ENCODE measurements at regions not wholly inside any gene's neighbourhood (a gene's known extent, or its start where the extent isn't known, plus 50 kb on each side); places are given as distances from the start of the nearest gene placed in this dataset.

DNA sequence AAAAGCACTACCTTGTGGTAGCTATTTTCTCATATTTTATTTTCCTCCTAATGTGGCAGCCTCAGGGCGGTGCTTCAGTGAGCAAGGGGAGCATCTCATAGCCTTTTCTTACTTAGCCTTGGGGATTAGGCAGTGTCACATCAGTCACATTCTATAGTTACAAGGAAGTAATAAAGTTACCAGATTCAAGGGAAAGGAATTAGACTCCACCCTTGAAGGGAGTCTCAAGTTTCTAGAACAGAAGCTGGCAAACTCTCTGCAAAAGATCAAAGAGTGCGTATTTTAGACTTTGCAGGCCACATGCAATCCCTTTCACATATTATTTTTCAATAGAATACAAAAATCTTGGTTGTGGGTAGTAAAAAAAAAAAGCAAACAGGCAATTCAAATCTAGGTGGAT is 350.4 kb downstream of the AMY1C start:
- TF ChIP-seq, protein P1, sequence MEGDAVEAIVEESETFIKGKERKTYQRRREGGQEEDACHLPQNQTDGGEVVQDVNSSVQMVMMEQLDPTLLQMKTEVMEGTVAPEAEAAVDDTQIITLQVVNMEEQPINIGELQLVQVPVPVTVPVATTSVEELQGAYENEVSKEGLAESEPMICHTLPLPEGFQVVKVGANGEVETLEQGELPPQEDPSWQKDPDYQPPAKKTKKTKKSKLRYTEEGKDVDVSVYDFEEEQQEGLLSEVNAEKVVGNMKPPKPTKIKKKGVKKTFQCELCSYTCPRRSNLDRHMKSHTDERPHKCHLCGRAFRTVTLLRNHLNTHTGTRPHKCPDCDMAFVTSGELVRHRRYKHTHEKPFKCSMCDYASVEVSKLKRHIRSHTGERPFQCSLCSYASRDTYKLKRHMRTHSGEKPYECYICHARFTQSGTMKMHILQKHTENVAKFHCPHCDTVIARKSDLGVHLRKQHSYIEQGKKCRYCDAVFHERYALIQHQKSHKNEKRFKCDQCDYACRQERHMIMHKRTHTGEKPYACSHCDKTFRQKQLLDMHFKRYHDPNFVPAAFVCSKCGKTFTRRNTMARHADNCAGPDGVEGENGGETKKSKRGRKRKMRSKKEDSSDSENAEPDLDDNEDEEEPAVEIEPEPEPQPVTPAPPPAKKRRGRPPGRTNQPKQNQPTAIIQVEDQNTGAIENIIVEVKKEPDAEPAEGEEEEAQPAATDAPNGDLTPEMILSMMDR (IDR thresholded peaks at IDR 0.05), result no peak
- TF ChIP-seq ZFX (IDR thresholded peaks at IDR 0.05; ENCODE audit: borderline replicate concordance), result no peak
